Mesenchymal stem cell (in vitro differentiated cells and primary cell): ENCODE measurements at regions not wholly inside any gene's neighbourhood (a gene's known extent, or its start where the extent isn't known, plus 50 kb on each side); places are given as distances from the start of the nearest gene placed in this dataset.

Experiments used
- DNase-seq: peaks from one replicate; pipeline ENCODE4 v3.0.0-alpha.2; 2013
- H2AFZ ChIP-seq: one replicate; pipeline ENCODE4 v1.6.1; 2013; ENCODE audit warnings: low read depth, mild to moderate bottlenecking, control low read depth, inconsistent platforms, low read length, moderate library complexity
- H2AK5ac ChIP-seq: 2 replicates; pipeline ENCODE4 v1.6.1; 2013; ENCODE audit warnings: low read length, moderate library complexity, mild to moderate bottlenecking, inconsistent platforms; ENCODE audit not compliant: severe bottlenecking
- H2BK120ac ChIP-seq: one replicate; pipeline ENCODE4 v1.6.1; 2013; ENCODE audit warnings: low read depth, mild to moderate bottlenecking, inconsistent platforms, low read length, moderate library complexity
- H2BK12ac ChIP-seq, 2 experiments: one replicate each; pipeline ENCODE4 v1.6.1; 2013; ENCODE audit warnings: inconsistent platforms in 2 of 2, low read length in 2 of 2, mild to moderate bottlenecking in 2 of 2, moderate library complexity in 2 of 2, control low read depth in 1 of 2
- H2BK15ac ChIP-seq: one replicate; pipeline ENCODE4 v1.6.1; 2013; ENCODE audit warnings: mild to moderate bottlenecking, low read depth, inconsistent platforms; ENCODE audit not compliant: poor library complexity, severe bottlenecking
- H2BK5ac ChIP-seq: 2 replicates; pipeline ENCODE4 v1.6.1; 2013; ENCODE audit warnings: low read depth, mild to moderate bottlenecking, low read length, control low read depth, inconsistent platforms; ENCODE audit not compliant: poor library complexity, severe bottlenecking
- H3K14ac ChIP-seq, 2 experiments: one replicate each; pipeline ENCODE4 v1.6.1; 2013; ENCODE audit warnings: inconsistent platforms in 2 of 2, low read length in 2 of 2, control low read depth in 1 of 2, mild to moderate bottlenecking in 1 of 2, moderate library complexity in 1 of 2
- H3K18ac ChIP-seq, 2 experiments: one replicate each; pipeline ENCODE4 v1.6.1; 2013; ENCODE audit warnings: inconsistent platforms in 2 of 2, low read length in 2 of 2, control low read depth in 1 of 2, low read depth in 1 of 2, mild to moderate bottlenecking in 1 of 2
- H3K23ac ChIP-seq, 2 experiments: one replicate each; pipeline ENCODE4 v1.6.1; 2013; ENCODE audit warnings: inconsistent platforms in 2 of 2, low read length in 2 of 2, mild to moderate bottlenecking in 2 of 2, moderate library complexity in 2 of 2, control low read depth in 1 of 2
- H3K27ac ChIP-seq: 2 replicates; pipeline ENCODE4 v1.5.1; 2013; ENCODE audit warnings: mild to moderate bottlenecking, moderate library complexity, low read length, control low read depth, inconsistent platforms; ENCODE audit not compliant: poor library complexity, severe bottlenecking
- H3K27me3 ChIP-seq, 2 experiments: 2 replicates each; pipeline versions ENCODE4 v1.6.1 to v1.7.0; 2013; ENCODE audit warnings: low read length in 2 of 2, mild to moderate bottlenecking in 2 of 2, moderate library complexity in 2 of 2, control low read depth in 1 of 2, inconsistent platforms in 1 of 2; ENCODE audit not compliant: control insufficient read depth in 1 of 2, insufficient read depth in 1 of 2
- H3K36me3 ChIP-seq, 2 experiments: 2 replicates each; pipeline versions ENCODE4 v1.6.1 to v1.7.0; 2013; ENCODE audit warnings: low read length in 2 of 2, control low read depth in 1 of 2, inconsistent platforms in 1 of 2, low read depth in 1 of 2, mild to moderate bottlenecking in 1 of 2; ENCODE audit not compliant: insufficient read depth in 2 of 2, control insufficient read depth in 1 of 2
- H3K4ac ChIP-seq, 2 experiments: one replicate each; pipeline ENCODE4 v1.6.1; 2013; ENCODE audit warnings: inconsistent platforms in 2 of 2, low read length in 2 of 2, mild to moderate bottlenecking in 2 of 2, moderate library complexity in 2 of 2, control low read depth in 1 of 2, low read depth in 1 of 2
- H3K4me1 ChIP-seq: 2 replicates; pipeline ENCODE4 v1.6.1; 2013; ENCODE audit warnings: low read depth, low read length, control low read depth; ENCODE audit not compliant: control insufficient read depth, insufficient read depth
- H3K4me2 ChIP-seq: 2 replicates; pipeline ENCODE4 v1.6.1; 2013; ENCODE audit warnings: low read length, mild to moderate bottlenecking, inconsistent platforms; ENCODE audit not compliant: poor library complexity, severe bottlenecking
- H3K4me3 ChIP-seq, 2 experiments: 2 replicates each; pipeline versions ENCODE4 v1.5.1 to v1.7.0; 2013; ENCODE audit warnings: low read length in 2 of 2, mild to moderate bottlenecking in 2 of 2, control low read depth in 1 of 2, low read depth in 1 of 2; ENCODE audit not compliant: insufficient read depth in 1 of 2
- H3K79me1 ChIP-seq: replicated peaks from 2 replicates; pipeline ENCODE4 v1.6.1; 2013; ENCODE audit warnings: mild to moderate bottlenecking, control low read depth, low read length, inconsistent platforms; ENCODE audit not compliant: poor library complexity, severe bottlenecking
- H3K9ac ChIP-seq: 2 replicates; pipeline ENCODE4 v1.7.0; 2013; ENCODE audit warnings: mild to moderate bottlenecking, low read length, moderate library complexity
- H3K9me3 ChIP-seq: 2 replicates; pipeline ENCODE4 v1.7.0; 2013; ENCODE audit warnings: mild to moderate bottlenecking, low read length; ENCODE audit not compliant: control insufficient read depth
- H4K8ac ChIP-seq: one replicate; pipeline ENCODE4 v1.6.1; 2013; ENCODE audit warnings: inconsistent platforms, mild to moderate bottlenecking, low read length, moderate library complexity
- H4K91ac ChIP-seq: one replicate; pipeline ENCODE4 v1.6.1; 2013; ENCODE audit warnings: mild to moderate bottlenecking, low read length, inconsistent platforms
- WGBS: methylation state at CpG from one replicate; pipeline ENCODE4 v1.1.7; 2013; ENCODE audit warnings: mixed read lengths; 5-methylcytosine and 5-hydroxymethylcytosine counted together

DNA sequence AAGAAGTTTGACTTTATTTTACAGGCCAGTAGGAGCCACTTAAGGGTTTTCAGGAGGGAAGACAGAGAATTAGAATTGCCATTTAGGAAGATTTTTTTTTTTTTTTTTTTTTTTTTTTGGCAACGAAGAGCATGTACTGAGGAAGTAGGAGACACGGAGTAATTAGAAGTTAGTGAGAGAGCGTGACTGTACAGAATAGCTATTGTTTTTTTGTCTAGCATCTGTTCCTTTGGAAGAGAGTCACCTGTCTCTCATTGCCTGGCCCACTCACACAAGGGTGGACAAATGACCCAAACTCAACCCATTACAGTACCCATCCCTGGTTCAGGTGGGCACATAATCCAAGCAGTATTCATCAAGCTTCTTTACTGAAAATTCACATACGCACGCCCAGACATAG lies 166.7 kb downstream of the LACC1 start:
- no peak overlapping the region for H2BK120ac ChIP-seq
- no peaks in the 10 kb centered on the region for H3K36me3 ChIP-seq
- peaks cover 0 to 34% of the 10 kb centered on the region in 2 experiments for H3K27me3 ChIP-seq
- peak overlapping the region; percentile 89 for H2AK5ac ChIP-seq
- no peak overlapping the region for H3K9ac ChIP-seq
- H3K23ac ChIP-seq = no peak overlapping the region
- H3K18ac ChIP-seq = no peak overlapping the region
- no peak overlapping the region for H3K27ac ChIP-seq
- no peak overlapping the region for H3K4me2 ChIP-seq
- H3K4me3 ChIP-seq = no peak overlapping the region
- no peaks in the 10 kb centered on the region for H3K9me3 ChIP-seq
- H3K14ac ChIP-seq = peak overlapping the region in 1 of 2 experiments; percentile 19
- H2BK15ac ChIP-seq = no peak overlapping the region
- H4K91ac ChIP-seq = no peak overlapping the region
- no peak overlapping the region for H2BK12ac ChIP-seq
- H2BK5ac ChIP-seq = no peak overlapping the region
- 94% methylated on average over 3 of the region's 5 CpGs for WGBS
- H3K79me1 ChIP-seq = no peaks in the 10 kb centered on the region
- H3K4me1 ChIP-seq = peaks cover 11% of the 10 kb centered on the region
- H2AFZ ChIP-seq = no peak overlapping the region
- DNase-seq = no peak
- H3K4ac ChIP-seq = no peak overlapping the region
- no peak overlapping the region for H4K8ac ChIP-seq

DNA sequence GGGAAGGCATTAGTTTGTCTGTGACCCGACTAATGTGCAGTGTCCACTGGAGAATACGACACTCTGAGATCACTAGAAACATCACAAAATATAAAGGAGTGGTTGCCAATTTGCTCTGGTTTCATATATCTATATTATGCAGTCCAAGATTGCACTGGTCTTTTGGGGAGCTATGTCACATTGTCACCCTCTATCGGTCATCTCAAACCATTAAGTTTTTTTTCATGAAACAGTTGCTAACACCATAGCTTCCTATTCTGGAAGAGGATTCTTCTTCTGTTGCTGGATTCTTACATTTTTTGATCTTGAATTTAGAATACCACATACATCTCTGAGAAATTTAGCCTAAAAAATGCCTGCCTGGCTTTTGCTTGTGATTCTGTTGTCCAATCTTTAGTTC lies 168.6 kb downstream of the LACC1 start:
- H3K27ac ChIP-seq = no peak overlapping the region
- peaks cover 0 to 34% of the 10 kb centered on the region in 2 experiments for H3K27me3 ChIP-seq
- no peak overlapping the region for H3K18ac ChIP-seq
- H3K79me1 ChIP-seq = no peaks in the 10 kb centered on the region
- H3K14ac ChIP-seq = no peak overlapping the region
- no peak overlapping the region for H3K4me2 ChIP-seq
- no peak overlapping the region for H2BK12ac ChIP-seq
- H2BK5ac ChIP-seq = no peak overlapping the region
- H2BK120ac ChIP-seq = no peak overlapping the region
- 100% methylated on average over 1 of the region's 3 CpGs for WGBS
- no peak overlapping the region for H4K8ac ChIP-seq
- no peak overlapping the region for H2BK15ac ChIP-seq
- peaks cover 14% of the 10 kb centered on the region for H3K4me1 ChIP-seq
- H2AFZ ChIP-seq = no peak overlapping the region
- no peak overlapping the region for H2AK5ac ChIP-seq
- H3K36me3 ChIP-seq = no peaks in the 10 kb centered on the region
- H3K9me3 ChIP-seq = no peaks in the 10 kb centered on the region
- H4K91ac ChIP-seq = no peak overlapping the region
- DNase-seq = no peak
- H3K4me3 ChIP-seq = no peak overlapping the region
- H3K23ac ChIP-seq = no peak overlapping the region
- no peak overlapping the region for H3K9ac ChIP-seq
- H3K4ac ChIP-seq = no peak overlapping the region

DNA sequence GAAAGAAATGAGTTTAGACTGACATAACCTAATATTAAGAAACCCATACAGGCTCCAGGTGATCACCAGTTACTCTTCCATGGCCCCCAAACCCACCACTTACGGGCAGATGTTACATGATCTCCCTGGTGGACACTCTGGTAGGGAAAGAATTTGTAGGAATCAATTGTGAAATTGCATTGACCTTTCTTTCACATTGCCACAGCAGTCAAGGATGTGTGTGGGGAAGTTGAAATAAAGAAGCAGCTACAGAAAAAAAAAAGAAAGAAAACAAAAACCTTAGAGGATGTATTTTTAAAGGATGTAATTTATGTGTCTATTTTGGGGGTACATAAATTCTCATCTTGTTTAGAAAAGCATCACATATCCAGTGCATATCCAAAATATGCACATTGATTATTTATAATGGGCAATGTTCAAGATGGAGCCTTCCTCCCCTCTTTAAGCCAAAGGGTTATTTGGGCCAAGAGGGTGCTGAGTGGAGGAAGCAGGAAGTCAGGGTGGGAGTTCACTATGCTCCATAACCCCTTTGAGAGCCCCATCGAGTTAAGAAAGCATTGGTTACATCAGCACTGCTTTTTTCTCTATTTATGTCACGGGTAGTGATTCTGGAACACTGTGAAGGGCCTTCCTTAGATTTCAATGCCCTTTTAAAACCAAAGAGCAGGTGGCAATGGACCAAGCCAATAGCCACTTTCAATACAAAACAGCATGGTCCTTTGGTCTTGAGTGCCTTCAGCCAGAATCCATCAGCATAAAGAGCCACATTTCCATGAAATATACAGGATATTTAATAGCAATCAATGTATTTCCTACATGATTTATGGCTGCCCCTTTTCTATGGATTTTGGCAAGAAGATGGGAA lies 169.6 kb downstream of the LACC1 start:
- Histone ChIP-seq H2BK5ac (no peak overlapping the region), H3K27me3 (peaks cover 0 to 38% of the 10 kb centered on the region in 2 experiments)
- 54% methylated on average over 3 of the region's 3 CpGs for WGBS

DNA sequence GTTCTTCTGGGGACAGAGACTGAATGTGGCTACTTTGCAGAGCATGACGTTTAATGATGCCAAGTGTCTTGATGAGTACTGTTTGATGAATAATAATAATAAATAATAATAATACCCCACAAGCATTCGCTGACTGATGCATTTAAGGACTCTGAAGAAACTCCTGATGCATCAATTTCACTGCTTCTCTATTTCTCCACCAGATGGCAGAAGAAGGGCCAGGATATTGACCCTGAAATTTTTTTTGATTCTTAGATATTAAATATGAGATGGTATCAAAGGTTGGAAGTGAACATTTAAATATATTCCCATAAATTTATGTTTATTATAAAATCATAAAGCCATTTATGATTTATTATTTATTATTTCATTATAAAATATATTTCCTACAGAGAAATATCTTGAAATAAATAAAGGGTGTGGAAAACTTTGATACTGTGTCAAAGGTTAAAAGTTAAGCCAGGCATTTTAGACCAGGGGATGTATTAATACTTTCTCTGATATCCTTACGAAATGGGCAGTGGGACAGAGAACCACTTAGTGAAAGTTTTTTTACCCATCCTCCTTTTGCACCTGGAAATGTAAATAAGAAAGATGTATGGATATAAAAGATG lies 170.9 kb downstream of the LACC1 start:
- Histone ChIP-seq H2AK5ac (peak overlapping the region; percentile 84), H3K4me2 (no peak overlapping the region), H3K23ac (no peak overlapping the region), H3K4me3 (no peak overlapping the region), H2BK12ac (no peak overlapping the region), H3K9me3 (no peaks in the 10 kb centered on the region), H3K18ac (no peak overlapping the region), H3K27me3 (peaks cover 0 to 34% of the 10 kb centered on the region in 2 experiments), H2AFZ (no peak overlapping the region), H4K91ac (no peak overlapping the region), H2BK5ac (no peak overlapping the region), H2BK15ac (no peak overlapping the region), H3K4ac (no peak overlapping the region), H3K4me1 (peaks cover 8% of the 10 kb centered on the region), H4K8ac (no peak overlapping the region), H3K79me1 (no peaks in the 10 kb centered on the region), H3K36me3 (no peaks in the 10 kb centered on the region), H3K9ac (no peak overlapping the region), H3K14ac (no peak overlapping the region), H2BK120ac (no peak overlapping the region), H3K27ac (no peak overlapping the region)
- WGBS = 29% methylated on average over 2 of the region's 3 CpGs
- DNase-seq = peak; percentile 50

More for the DNA sequence above, 169.6 kb downstream of the LACC1 start:
- no peak overlapping the region for H3K23ac ChIP-seq
- H3K27ac ChIP-seq = no peak overlapping the region
- no peak overlapping the region for H2AFZ ChIP-seq
- no peak overlapping the region for H3K14ac ChIP-seq
- H2BK15ac ChIP-seq = no peak overlapping the region
- no peak overlapping the region for H3K4me2 ChIP-seq
- peak overlapping the region in 1 of 2 experiments; percentile 80 for H3K4ac ChIP-seq
- peak overlapping the region; percentile 86 for H2AK5ac ChIP-seq
- no peak for DNase-seq
- no peaks in the 10 kb centered on the region for H3K9me3 ChIP-seq
- no peak overlapping the region for H3K4me3 ChIP-seq
- peaks cover 15% of the 10 kb centered on the region for H3K4me1 ChIP-seq
- H3K18ac ChIP-seq = no peak overlapping the region
- no peak overlapping the region for H3K9ac ChIP-seq
- no peak overlapping the region for H4K8ac ChIP-seq
- H2BK12ac ChIP-seq = peak overlapping the region in 1 of 2 experiments; percentile 40
- no peaks in the 10 kb centered on the region for H3K36me3 ChIP-seq
- no peak overlapping the region for H4K91ac ChIP-seq
- H3K79me1 ChIP-seq = no peaks in the 10 kb centered on the region
- no peak overlapping the region for H2BK120ac ChIP-seq
